ENCODE measurements at regions not wholly inside any gene's neighbourhood (a gene's known extent, or its start where the extent isn't known, plus 50 kb on each side); places are given as distances from the start of the nearest gene placed in this dataset.

- TF ChIP-seq MAX (IDR thresholded peaks at IDR 0.05) (no peak), USF1 (IDR thresholded peaks at IDR 0.05) (no peak), RAD21 (IDR thresholded peaks at IDR 0.05; ENCODE audit: low read depth) (no peak), TAF1 (IDR thresholded peaks at IDR 0.05; ENCODE audit: low read depth) (no peak), CREB1 (IDR thresholded peaks at IDR 0.05; ENCODE audit: low read depth) (no peak), CEBPB (IDR thresholded peaks at IDR 0.05) (no peak), YY1 (IDR thresholded peaks at IDR 0.05; ENCODE audit: low read depth) (no peak), REST (IDR thresholded peaks at IDR 0.05; ENCODE audit: low read depth) (no peak), NFIC (IDR thresholded peaks at IDR 0.05) (no peak)
Measured at GRCh38 chr7:35570937-35571336, 124.0 kb downstream of the HERPUD2 start.
